DND-41 (cell line): ENCODE measurements at regions not wholly inside any gene's neighbourhood (a gene's known extent, or its start where the extent isn't known, plus 50 kb on each side); places are given as distances from the start of the nearest gene placed in this dataset.

Experiments
- CTCF ChIP-seq: IDR thresholded peaks from 2 replicates; pipeline ENCODE4 v1.5.1; 2012; ENCODE audit warnings: borderline replicate concordance, low read length, moderate library complexity, mild to moderate bottlenecking; ENCODE audit not compliant: poor library complexity, severe bottlenecking; ENCODE audit errors: extremely low read depth
- EZH2 ChIP-seq: IDR thresholded peaks from 3 replicates; pipeline ENCODE4 v1.6.1; 2012; ENCODE audit warnings: borderline replicate concordance, low read depth, mild to moderate bottlenecking, moderate library complexity, low read length, inconsistent platforms; ENCODE audit not compliant: severe bottlenecking

GRCh38 chr10:90089719-90090118 is 388.3 kb downstream of the KIF20B start:
- TF ChIP-seq CTCF (no peak), EZH2 (no peak)
